Ascending aorta (tissue), 2 donors: ENCODE measurements at regions not wholly inside any gene's neighbourhood (a gene's known extent, or its start where the extent isn't known, plus 50 kb on each side); places are given as distances from the start of the nearest gene placed in this dataset.
A peak's percentile ranks its signal among the peaks of the same experiment; 100 is the strongest.
"Not testable (repeated sequence)": the region's sequence is repeated elsewhere in the genome, so short reads cannot be mapped to it uniquely, and the experiment has no call there.

Experiments
- DNase-seq, 2 donors: peaks; one replicate each; pipeline ENCODE4 v3.0.0-alpha.2; 2019; ENCODE audit warnings: low spot score in 2 of 2
- H3K27ac ChIP-seq, 2 donors: fragments of 200-600 bp; sonication (generic); one replicate each; pipeline ENCODE4 v1.5.1; 2016 to 2017; ENCODE audit warnings: mild to moderate bottlenecking in 1 of 2
- H3K27me3 ChIP-seq: fragments of 200-600 bp; sonication (generic); one replicate; pipeline ENCODE4 v1.5.1; 2017
- H3K36me3 ChIP-seq, 2 donors: fragments of 200-600 bp; sonication (generic); one replicate each; pipeline ENCODE4 v1.5.1; 2016
- H3K4me1 ChIP-seq, 2 donors: fragments of 200-600 bp; sonication (generic); one replicate each; pipeline ENCODE4 v1.5.1; 2016 to 2017; ENCODE audit warnings: mild to moderate bottlenecking in 1 of 2
- H3K4me3 ChIP-seq, 2 donors: fragments of 200-600 bp; sonication (generic); one replicate each; pipeline ENCODE4 v1.5.1; 2016 to 2017; ENCODE audit warnings: mild to moderate bottlenecking in 1 of 2
- H3K9me3 ChIP-seq, 2 donors: fragments of 200-600 bp; sonication (generic); one replicate each; pipeline ENCODE4 v1.5.1; 2016
- CTCF ChIP-seq, 3 experiments: fragments of 200-600 bp in 2 of 3; fragments of 450-650 bp in 1 of 3; sonication (generic) in 2 of 3; IDR thresholded peaks; one replicate each; pipeline ENCODE4 v1.5.1; 2016 to 2019; ENCODE audit warnings: antibody characterized with exemption in 3 of 3, mild to moderate bottlenecking in 1 of 3, moderate library complexity in 1 of 3
- intact Hi-C: fragments of 100-400 bp; cut with DNase I; formaldehyde crosslinking; loops from one replicate; pipeline ENCODE4 v1.15.1; 2023

- Histone ChIP-seq H3K27ac (no peak overlapping the region), H3K4me3 (no peak overlapping the region)
- intact Hi-C loops, result no loop called here
Measured at GRCh38 chr2:55766947-55767346, 73.3 kb upstream of the PNPT1 start.

DNA sequence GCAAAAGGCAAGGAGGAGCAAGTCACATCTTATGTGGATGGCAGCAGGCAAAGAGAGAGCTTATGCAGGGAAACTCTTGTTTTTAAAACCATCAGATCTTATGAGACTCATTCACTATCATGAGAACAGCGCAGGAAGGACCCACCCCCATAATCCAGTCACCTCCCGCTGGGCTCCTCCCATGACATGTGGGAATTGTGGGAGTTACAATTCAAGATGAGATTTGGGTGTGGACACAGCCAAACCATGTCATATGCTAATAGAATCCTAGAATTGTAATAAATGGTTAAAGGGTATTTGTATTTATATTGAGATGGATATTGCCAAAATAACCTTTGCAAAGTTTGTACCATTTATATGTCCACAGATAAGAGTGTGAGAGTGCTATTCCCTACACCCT lies 72.1 kb upstream of the PNPT1 start:
- DNase-seq, H3K36me3 ChIP-seq, H3K27ac ChIP-seq, H3K27me3 ChIP-seq, intact Hi-C loops, H3K4me3 ChIP-seq, H3K9me3 ChIP-seq, H3K4me1 ChIP-seq: not testable (repeated sequence)

More at GRCh38 chr2:55766947-55767346, 73.3 kb upstream of the PNPT1 start:
- TF ChIP-seq CTCF (IDR thresholded peaks at IDR 0.05), result no peak
- no peaks in the 10 kb centered on the region for H3K9me3 ChIP-seq
- H3K36me3 ChIP-seq, result no peaks in the 10 kb centered on the region
- no peak for DNase-seq
- H3K4me1 ChIP-seq, result peaks cover 0 to 4% of the 10 kb centered on the region in 2 donors
- H3K27me3 ChIP-seq, result no peaks in the 10 kb centered on the region

GRCh38 chr2:55763721-55764120 lies 70.1 kb upstream of the PNPT1 start:
- H3K27me3 ChIP-seq, result no peaks in the 10 kb centered on the region
- intact Hi-C loops, result no loop called here
- no peak for TF ChIP-seq CTCF (IDR thresholded peaks at IDR 0.05)

GRCh38 chr2:55761526-55761925 lies 67.9 kb upstream of the PNPT1 start:
- H3K4me3 ChIP-seq, result peak overlapping the region in 1 of 2 donors; percentile 11
- H3K9me3 ChIP-seq, result no peaks in the 10 kb centered on the region
- H3K27ac ChIP-seq, result peak overlapping the region in 1 of 2 donors; percentile 25
- H3K27me3 ChIP-seq, result no peaks in the 10 kb centered on the region
- intact Hi-C loops, result no loop called here
- no peak for DNase-seq
- no peak for TF ChIP-seq CTCF (IDR thresholded peaks at IDR 0.05)
- H3K36me3 ChIP-seq, result no peaks in the 10 kb centered on the region
- H3K4me1 ChIP-seq, result peaks cover 3 to 5% of the 10 kb centered on the region in 2 donors

More at GRCh38 chr2:55763721-55764120, 70.1 kb upstream of the PNPT1 start:
- no peak overlapping the region for H3K4me3 ChIP-seq
- DNase-seq, result no peak
- no peaks in the 10 kb centered on the region for H3K9me3 ChIP-seq
- no peaks in the 10 kb centered on the region for H3K36me3 ChIP-seq
- peaks cover 3 to 5% of the 10 kb centered on the region in 2 donors for H3K4me1 ChIP-seq
- H3K27ac ChIP-seq, result no peak overlapping the region

DNA sequence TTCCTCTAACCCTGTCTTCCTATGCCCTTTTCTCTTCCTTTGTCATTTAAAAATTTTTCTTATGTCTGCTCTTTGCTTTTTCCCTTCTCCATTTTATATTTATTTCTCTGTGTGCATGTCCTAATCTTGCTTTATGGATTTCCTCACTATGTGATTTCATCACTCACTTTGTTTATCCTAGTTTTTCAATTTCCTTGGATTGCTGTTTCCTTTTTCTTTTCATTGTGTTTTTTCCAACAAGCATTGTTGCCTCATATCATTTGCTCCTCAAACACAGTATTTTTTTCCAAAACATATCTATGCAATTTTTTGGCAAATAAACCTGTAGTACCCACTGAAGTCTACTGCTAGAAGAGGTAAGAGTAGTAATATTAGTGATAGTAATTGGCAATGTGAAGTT lies 67.4 kb upstream of the PNPT1 start:
- intact Hi-C loops, result no loop called here

DNA sequence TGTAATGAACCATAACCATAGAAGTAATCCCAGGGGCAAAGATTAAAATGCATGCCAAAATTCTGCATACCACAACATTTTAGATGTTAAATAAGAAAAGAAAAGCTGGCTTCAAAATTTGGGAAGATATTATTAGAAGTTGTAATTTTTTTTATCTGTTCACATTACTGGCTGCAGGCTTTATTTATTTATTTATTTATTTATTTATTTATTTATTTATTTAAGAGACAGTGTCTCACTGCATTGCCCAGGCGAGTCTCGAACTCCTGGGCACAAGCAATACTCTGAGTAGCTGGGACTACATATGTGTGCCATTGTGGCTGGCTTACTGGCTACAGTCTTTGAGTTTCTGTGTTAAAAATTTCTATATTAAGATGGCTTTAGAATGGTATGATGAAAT lies 66.5 kb upstream of the PNPT1 start:
- intact Hi-C loops, result no loop called here
- Histone ChIP-seq H3K4me1 (peaks cover 3 to 5% of the 10 kb centered on the region in 2 donors), H3K27me3 (no peaks in the 10 kb centered on the region), H3K27ac (no peak overlapping the region), H3K9me3 (no peaks in the 10 kb centered on the region), H3K36me3 (no peaks in the 10 kb centered on the region), H3K4me3 (no peak overlapping the region)
- no peak for DNase-seq
- TF ChIP-seq CTCF (IDR thresholded peaks at IDR 0.05), result no peak

More for the DNA sequence above, 67.4 kb upstream of the PNPT1 start:
- DNase-seq, result no peak
- no peaks in the 10 kb centered on the region for H3K9me3 ChIP-seq
- peaks cover 3 to 5% of the 10 kb centered on the region in 2 donors for H3K4me1 ChIP-seq
- H3K27me3 ChIP-seq, result no peaks in the 10 kb centered on the region
- TF ChIP-seq CTCF (IDR thresholded peaks at IDR 0.05), result no peak
- H3K36me3 ChIP-seq, result no peaks in the 10 kb centered on the region
- H3K27ac ChIP-seq, result no peak overlapping the region
- H3K4me3 ChIP-seq, result no peak overlapping the region
